HUES6 (cell line): ENCODE measurements at regions not wholly inside any gene's neighbourhood (a gene's known extent, or its start where the extent isn't known, plus 50 kb on each side); places are given as distances from the start of the nearest gene placed in this dataset.

Experiments
- H3K27ac ChIP-seq: 2 replicates; pipeline ENCODE4 v1.7.0; 2013; ENCODE audit warnings: low read depth, mild to moderate bottlenecking, low read length, inconsistent platforms
- H3K27me3 ChIP-seq: 2 replicates; pipeline ENCODE4 v1.6.1; 2013; ENCODE audit warnings: low read length; ENCODE audit not compliant: control insufficient read depth, insufficient read depth
- H3K36me3 ChIP-seq: 2 replicates; pipeline ENCODE4 v1.6.1; 2013; ENCODE audit warnings: low read length; ENCODE audit not compliant: control insufficient read depth, insufficient read depth
- H3K4me1 ChIP-seq: 2 replicates; pipeline ENCODE4 v1.6.1; 2013; ENCODE audit warnings: low read length; ENCODE audit not compliant: control insufficient read depth, insufficient read depth
- H3K4me3 ChIP-seq: 2 replicates; pipeline ENCODE4 v1.5.1; 2013; ENCODE audit warnings: low read depth, low read length
- H3K9ac ChIP-seq: one replicate; pipeline ENCODE4 v1.6.1; 2013; ENCODE audit warnings: mild to moderate bottlenecking, low read length
- H3K9me3 ChIP-seq: 2 replicates; pipeline ENCODE4 v1.6.1; 2013; ENCODE audit warnings: low read depth, low read length; ENCODE audit not compliant: control insufficient read depth, insufficient read depth

DNA sequence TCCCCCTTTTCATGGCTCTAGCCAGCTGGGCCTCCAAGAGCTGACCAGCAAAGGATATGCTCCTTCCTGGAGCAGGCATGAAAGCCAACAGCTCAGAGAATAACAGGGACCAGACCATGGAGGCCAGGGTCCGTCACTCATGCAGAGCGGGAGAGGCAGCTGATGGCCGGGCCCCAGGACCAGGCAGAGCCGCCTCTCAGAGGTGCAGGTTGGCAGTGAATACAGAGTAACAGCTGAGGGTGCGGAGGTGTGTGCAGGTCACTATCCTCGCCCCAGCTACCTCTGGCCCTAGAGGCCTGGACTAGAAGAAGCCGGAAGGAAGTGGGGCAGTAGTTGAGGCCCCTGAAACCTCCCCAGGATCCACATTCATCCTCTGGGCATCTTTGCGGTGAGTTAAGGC, 1377.3 kb downstream of the TBC1D22A start:
- Histone ChIP-seq H3K9ac (no peak overlapping the region), H3K4me3 (no peak overlapping the region)

DNA sequence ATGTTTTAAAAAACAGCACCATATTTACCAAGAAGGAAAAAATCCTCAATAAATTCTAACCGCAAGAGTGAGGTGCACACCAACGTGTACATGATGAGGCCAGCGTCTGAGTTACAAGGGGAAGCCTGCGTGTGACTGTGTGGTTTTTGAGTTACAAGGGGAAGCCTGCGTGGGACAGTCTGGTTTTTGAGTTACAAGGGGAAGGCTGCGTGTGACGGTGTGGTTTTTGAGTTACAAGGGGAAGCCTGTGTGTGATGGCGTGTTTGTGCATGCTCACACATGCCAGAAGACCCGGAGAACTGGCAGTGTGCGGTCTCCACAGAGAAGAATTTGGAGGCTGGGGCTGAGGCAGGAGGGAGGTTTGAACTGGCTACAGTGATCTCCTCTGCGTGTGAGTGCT, 1376.4 kb downstream of the TBC1D22A start:
- Histone ChIP-seq H3K4me3 (no peak overlapping the region), H3K9ac (no peak overlapping the region), H3K27ac (no peak overlapping the region), H3K4me1 (no peaks in the 10 kb centered on the region), H3K36me3 (no peaks in the 10 kb centered on the region), H3K9me3 (peaks cover 6% of the 10 kb centered on the region), H3K27me3 (no peaks in the 10 kb centered on the region)

More for the DNA sequence above, 1377.3 kb downstream of the TBC1D22A start:
- H3K36me3 ChIP-seq: no peaks in the 10 kb centered on the region
- peaks cover 4% of the 10 kb centered on the region; the same call in 1 of the 2 replicates for H3K9me3 ChIP-seq
- H3K27ac ChIP-seq: no peak overlapping the region
- H3K4me1 ChIP-seq: no peaks in the 10 kb centered on the region
- H3K27me3 ChIP-seq: no peaks in the 10 kb centered on the region

- no peak overlapping the region for H3K27ac ChIP-seq
- no peaks in the 10 kb centered on the region for H3K27me3 ChIP-seq
- no peaks in the 10 kb centered on the region for H3K4me1 ChIP-seq
- H3K9ac ChIP-seq: no peak overlapping the region
- H3K4me3 ChIP-seq: no peak overlapping the region
- H3K9me3 ChIP-seq: peaks cover 6% of the 10 kb centered on the region
- H3K36me3 ChIP-seq: no peaks in the 10 kb centered on the region
Measured at GRCh38 chr22:48138427-48138826, 1376.0 kb downstream of the TBC1D22A start.

DNA sequence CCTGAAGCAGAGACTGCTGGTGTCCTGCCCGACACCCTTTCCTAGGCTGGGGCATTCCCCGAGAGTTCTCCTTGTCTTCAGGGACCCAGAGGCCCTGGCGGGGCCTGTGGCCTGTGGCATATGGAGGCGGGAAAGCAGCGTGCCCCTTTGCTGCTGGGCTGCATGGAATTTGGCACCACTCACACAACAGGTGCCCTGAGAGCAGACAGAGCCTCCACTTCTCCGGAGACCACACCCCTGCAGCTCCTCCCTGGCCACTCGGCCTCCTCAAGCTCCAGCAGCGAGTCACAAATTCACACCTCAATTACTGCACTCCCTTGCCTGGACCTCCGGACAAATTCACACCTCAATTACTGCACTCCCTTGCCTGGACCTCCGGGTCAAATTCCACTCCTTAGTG, 1375.2 kb downstream of the TBC1D22A start:
- H3K9ac ChIP-seq: no peak overlapping the region
- no peak overlapping the region for H3K4me3 ChIP-seq
- H3K36me3 ChIP-seq: no peaks in the 10 kb centered on the region
- H3K9me3 ChIP-seq: peaks cover 6% of the 10 kb centered on the region
- H3K27ac ChIP-seq: no peak overlapping the region
- no peaks in the 10 kb centered on the region for H3K4me1 ChIP-seq
- no peaks in the 10 kb centered on the region for H3K27me3 ChIP-seq

DNA sequence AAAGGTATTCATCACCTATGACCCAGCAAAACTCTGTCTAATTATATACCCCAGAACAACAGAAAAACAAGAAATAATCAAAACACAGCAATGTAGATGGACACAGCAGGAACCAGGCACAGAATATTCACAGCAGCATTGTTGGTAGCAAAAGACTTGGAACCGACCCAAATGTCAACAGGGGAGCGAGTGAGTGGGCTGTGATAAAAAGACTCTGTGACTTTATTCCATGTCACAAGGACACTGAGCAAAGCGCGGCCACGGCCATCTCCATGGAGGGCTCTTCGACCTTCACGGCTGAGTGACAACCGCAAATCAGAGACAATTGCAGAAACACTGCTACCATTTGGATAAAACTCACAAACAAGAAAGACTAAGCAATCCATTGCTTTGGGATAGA, 1373.1 kb downstream of the TBC1D22A start:
- no peaks in the 10 kb centered on the region for H3K36me3 ChIP-seq

DNA sequence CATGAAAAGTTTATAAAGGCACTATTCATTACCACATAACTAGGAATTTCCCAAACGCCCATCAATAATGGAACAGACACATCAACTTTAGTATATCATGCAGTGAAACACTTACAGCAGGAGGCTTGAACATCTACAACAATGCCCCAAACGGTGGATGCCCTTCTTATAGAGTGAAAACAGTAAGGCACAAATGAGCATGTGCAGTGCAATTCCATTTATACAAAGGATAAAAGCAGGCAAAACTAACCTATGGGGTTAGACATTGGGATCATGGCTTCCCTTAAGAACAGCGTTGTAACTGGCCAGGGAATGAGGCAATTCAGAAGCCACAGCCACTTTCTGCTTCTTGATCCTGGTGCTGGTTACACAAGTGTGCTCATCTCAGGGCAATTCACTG, 1363.0 kb downstream of the TBC1D22A start:
- H3K9me3 ChIP-seq: 0 out of 2 replicates have a peak, but pooled peaks cover 3% of the 10 kb centered on the region
- no peaks in the 10 kb centered on the region for H3K36me3 ChIP-seq
- no peak overlapping the region for H3K27ac ChIP-seq
- no peaks in the 10 kb centered on the region for H3K27me3 ChIP-seq
- no peak overlapping the region for H3K4me3 ChIP-seq
- H3K4me1 ChIP-seq: no peaks in the 10 kb centered on the region
- no peak overlapping the region for H3K9ac ChIP-seq

More for the DNA sequence above, 1373.1 kb downstream of the TBC1D22A start:
- Histone ChIP-seq H3K4me1 (no peaks in the 10 kb centered on the region), H3K27ac (no peak overlapping the region), H3K4me3 (no peak overlapping the region), H3K27me3 (no peaks in the 10 kb centered on the region), H3K9ac (no peak overlapping the region), H3K9me3 (peaks cover 10% of the 10 kb centered on the region)

GRCh38 chr22:48121984-48122383, 1359.5 kb downstream of the TBC1D22A start:
- H3K36me3 ChIP-seq: no peaks in the 10 kb centered on the region
- H3K4me1 ChIP-seq: no peaks in the 10 kb centered on the region
- H3K9me3 ChIP-seq: peaks cover 3% of the 10 kb centered on the region; the same call in 1 of the 2 replicates
- no peak overlapping the region for H3K9ac ChIP-seq
- no peaks in the 10 kb centered on the region for H3K27me3 ChIP-seq
- H3K27ac ChIP-seq: no peak overlapping the region
- H3K4me3 ChIP-seq: no peak overlapping the region

- Histone ChIP-seq H3K9me3 (no peaks in the 10 kb centered on the region; the same call in 1 of the 2 replicates), H3K9ac (no peak overlapping the region), H3K27ac (no peak overlapping the region), H3K27me3 (no peaks in the 10 kb centered on the region), H3K36me3 (no peaks in the 10 kb centered on the region), H3K4me3 (no peak overlapping the region), H3K4me1 (no peaks in the 10 kb centered on the region)
Measured at GRCh38 chr22:48118654-48119053, 1356.2 kb downstream of the TBC1D22A start.

- H3K9me3 ChIP-seq: peaks cover 10% of the 10 kb centered on the region; the same call in 1 of the 2 replicates
- H3K9ac ChIP-seq: no peak overlapping the region
- H3K4me1 ChIP-seq: no peaks in the 10 kb centered on the region
- H3K36me3 ChIP-seq: no peaks in the 10 kb centered on the region
- H3K4me3 ChIP-seq: no peak overlapping the region
- no peak overlapping the region for H3K27ac ChIP-seq
- H3K27me3 ChIP-seq: no peaks in the 10 kb centered on the region
Measured at GRCh38 chr22:48116871-48117270, 1354.4 kb downstream of the TBC1D22A start.

DNA sequence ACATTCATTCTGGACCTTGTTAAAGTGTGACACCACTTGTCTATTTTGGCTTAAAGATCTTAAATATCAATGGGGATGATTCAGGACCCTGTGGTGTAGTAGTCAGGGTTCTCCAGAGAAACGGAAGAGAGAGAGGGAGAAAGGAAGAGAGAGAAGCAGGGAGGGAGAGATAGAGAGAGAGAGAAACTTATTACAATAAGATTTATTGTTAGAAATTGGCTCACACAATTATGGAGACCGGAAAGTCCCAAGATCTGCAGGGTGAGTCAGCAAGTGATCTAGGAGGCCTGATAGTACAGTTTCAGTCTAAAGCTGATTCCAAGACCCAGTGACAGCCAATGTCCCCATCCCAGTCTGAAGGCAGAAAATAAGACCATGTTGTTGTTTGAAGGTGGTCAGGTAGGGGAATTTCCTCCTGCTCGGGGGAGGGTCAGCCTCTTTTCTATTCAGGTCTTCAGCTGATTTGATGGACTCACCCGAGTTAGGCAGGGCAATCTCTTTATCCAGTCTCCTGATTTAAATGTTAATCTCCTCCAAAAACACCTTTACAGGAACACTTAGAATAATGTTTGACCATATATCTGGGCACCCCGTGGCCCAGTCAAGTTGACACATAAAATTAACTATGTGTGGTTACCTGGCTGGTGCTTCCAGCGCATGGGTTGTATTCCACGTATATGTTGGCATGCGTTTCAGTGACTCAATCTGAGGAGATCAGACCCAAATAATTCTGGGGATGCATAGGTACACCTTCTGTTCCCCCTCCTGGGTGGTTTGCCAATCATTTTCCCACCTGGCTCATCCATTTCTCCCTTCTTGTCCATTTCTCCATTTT, 1350.5 kb downstream of the TBC1D22A start:
- peaks cover 22% of the 10 kb centered on the region for H3K9me3 ChIP-seq
- H3K4me3 ChIP-seq: no peak overlapping the region
- no peaks in the 10 kb centered on the region for H3K4me1 ChIP-seq
- H3K27me3 ChIP-seq: no peaks in the 10 kb centered on the region
- no peak overlapping the region for H3K9ac ChIP-seq
- no peaks in the 10 kb centered on the region for H3K36me3 ChIP-seq
- H3K27ac ChIP-seq: no peak overlapping the region

DNA sequence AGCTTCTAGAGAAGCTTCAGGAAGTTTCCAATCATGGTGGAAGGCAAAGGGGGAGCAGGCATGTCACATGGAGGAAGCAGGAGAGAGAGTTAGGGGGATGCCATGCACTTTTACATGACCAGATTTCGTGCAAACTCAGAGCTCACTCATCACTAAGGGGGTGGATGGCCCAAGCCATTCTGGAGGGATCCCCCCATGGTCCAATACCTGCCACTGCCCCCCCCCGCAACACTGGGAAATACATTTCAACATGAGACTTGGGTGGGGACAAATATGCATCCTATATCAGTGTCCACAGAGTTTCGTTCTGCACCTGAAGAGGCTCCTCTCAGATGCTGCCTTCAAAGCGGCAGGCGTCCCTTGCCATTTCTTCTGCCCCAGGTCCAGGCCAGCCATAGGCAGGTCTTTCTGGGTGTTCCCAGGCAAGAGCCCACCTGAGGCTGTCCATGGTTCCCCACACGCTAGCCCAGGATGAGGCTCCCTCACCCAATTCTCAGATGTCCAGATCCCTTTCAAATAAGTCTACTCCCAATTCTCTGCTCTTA, 1344.3 kb downstream of the TBC1D22A start:
- no peak overlapping the region for H3K27ac ChIP-seq
- H3K27me3 ChIP-seq: no peaks in the 10 kb centered on the region

More for the DNA sequence above, 1344.3 kb downstream of the TBC1D22A start:
- peaks cover 21% of the 10 kb centered on the region for H3K9me3 ChIP-seq
- no peak overlapping the region for H3K9ac ChIP-seq
- no peaks in the 10 kb centered on the region for H3K4me1 ChIP-seq
- no peaks in the 10 kb centered on the region for H3K36me3 ChIP-seq
- no peak overlapping the region for H3K4me3 ChIP-seq
